Activated naive CD4-positive, alpha-beta T cell treated with anti-CD3 and anti-CD28 coated beads, Interleukin-2, amount 50 U/mL, for 24 hours (primary cell): ENCODE measurements at regions not wholly inside any gene's neighbourhood (a gene's known extent, or its start where the extent isn't known, plus 50 kb on each side); places are given as distances from the start of the nearest gene placed in this dataset.
"Not testable (repeated sequence)": the region's sequence is repeated elsewhere in the genome, so short reads cannot be mapped to it uniquely, and the experiment has no call there.

ENCODE experiments used
- H3K27ac Mint-ChIP-seq: one replicate; pipeline ENCODE4 v1.8.0; 2021; ENCODE audit warnings: mild to moderate bottlenecking, mixed read lengths
- H3K27me3 Mint-ChIP-seq: one replicate; pipeline ENCODE4 v1.8.0; 2021; ENCODE audit warnings: mixed read lengths
- H3K36me3 Mint-ChIP-seq: one replicate; pipeline ENCODE4 v1.8.0; 2021; ENCODE audit warnings: mixed read lengths
- H3K4me1 Mint-ChIP-seq: one replicate; pipeline ENCODE4 v1.8.0; 2021; ENCODE audit warnings: mixed read lengths
- H3K4me3 Mint-ChIP-seq: one replicate; pipeline ENCODE4 v1.8.0; 2021; ENCODE audit warnings: mild to moderate bottlenecking, mixed read lengths
- H3K9me3 Mint-ChIP-seq: one replicate; pipeline ENCODE4 v1.8.0; 2021; ENCODE audit warnings: mixed read lengths

GRCh38 chr17:52495646-52496045 lies 337.1 kb upstream of the CA10 start:
- no peak overlapping the region for H3K4me3 Mint-ChIP-seq
- no peaks in the 10 kb centered on the region for H3K36me3 Mint-ChIP-seq
- H3K27me3 Mint-ChIP-seq = no peaks in the 10 kb centered on the region
- no peak overlapping the region for H3K27ac Mint-ChIP-seq
- no peaks in the 10 kb centered on the region for H3K4me1 Mint-ChIP-seq
- no peaks in the 10 kb centered on the region for H3K9me3 Mint-ChIP-seq

- Mint-ChIP-seq H3K9me3 (peaks cover 6% of the 10 kb centered on the region), H3K36me3 (no peaks in the 10 kb centered on the region), H3K27me3 (peaks cover 1% of the 10 kb centered on the region), H3K4me3 (no peak overlapping the region), H3K4me1 (no peaks in the 10 kb centered on the region), H3K27ac (no peak overlapping the region)
These were observed 323.8 kb upstream of the CA10 start for GRCh38 chr17:52482271-52482670.

GRCh38 chr17:52477824-52478699 lies 319.5 kb upstream of the CA10 start:
- Mint-ChIP-seq H3K27me3 (no peaks in the 10 kb centered on the region), H3K9me3 (no peaks in the 10 kb centered on the region), H3K4me3 (no peak overlapping the region), H3K4me1 (no peaks in the 10 kb centered on the region), H3K27ac (no peak overlapping the region), H3K36me3 (no peaks in the 10 kb centered on the region)

GRCh38 chr17:52476638-52477313 lies 318.3 kb upstream of the CA10 start:
- no peaks in the 10 kb centered on the region for H3K36me3 Mint-ChIP-seq
- H3K4me3 Mint-ChIP-seq = no peak overlapping the region
- H3K27ac Mint-ChIP-seq = peak overlapping the region; percentile 63
- no peaks in the 10 kb centered on the region for H3K4me1 Mint-ChIP-seq
- no peaks in the 10 kb centered on the region for H3K9me3 Mint-ChIP-seq
- H3K27me3 Mint-ChIP-seq = no peaks in the 10 kb centered on the region

GRCh38 chr17:52470553-52470952 lies 312.0 kb upstream of the CA10 start:
- Mint-ChIP-seq H3K27ac (no peak overlapping the region), H3K36me3 (no peaks in the 10 kb centered on the region), H3K4me1 (no peaks in the 10 kb centered on the region), H3K27me3 (no peaks in the 10 kb centered on the region), H3K4me3 (no peak overlapping the region), H3K9me3 (peaks cover 5% of the 10 kb centered on the region)

- Mint-ChIP-seq H3K27ac (no peak overlapping the region), H3K4me3 (no peak overlapping the region), H3K4me1 (no peaks in the 10 kb centered on the region), H3K9me3 (peaks cover 22% of the 10 kb centered on the region), H3K36me3 (no peaks in the 10 kb centered on the region), H3K27me3 (no peaks in the 10 kb centered on the region)
These were observed 306.9 kb upstream of the CA10 start for GRCh38 chr17:52465407-52465806.

- H3K36me3 Mint-ChIP-seq = no peaks in the 10 kb centered on the region
- H3K27ac Mint-ChIP-seq = no peak overlapping the region
- H3K27me3 Mint-ChIP-seq = peaks cover 2% of the 10 kb centered on the region
These were observed 292.9 kb upstream of the CA10 start for GRCh38 chr17:52451294-52451861.

GRCh38 chr17:52442350-52442749 lies 283.8 kb upstream of the CA10 start:
- Mint-ChIP-seq H3K9me3 (peaks cover 10% of the 10 kb centered on the region), H3K4me3 (no peak overlapping the region), H3K27ac (no peak overlapping the region), H3K27me3 (peaks cover 2% of the 10 kb centered on the region), H3K4me1 (no peaks in the 10 kb centered on the region), H3K36me3 (no peaks in the 10 kb centered on the region)

More at GRCh38 chr17:52451294-52451861, 292.9 kb upstream of the CA10 start:
- Mint-ChIP-seq H3K9me3 (peaks cover 9% of the 10 kb centered on the region), H3K4me3 (no peak overlapping the region), H3K4me1 (no peaks in the 10 kb centered on the region)

GRCh38 chr17:52420555-52421078 lies 262.1 kb upstream of the CA10 start:
- H3K4me1 Mint-ChIP-seq = no peaks in the 10 kb centered on the region
- no peak overlapping the region for H3K27ac Mint-ChIP-seq
- H3K36me3 Mint-ChIP-seq = no peaks in the 10 kb centered on the region
- H3K27me3 Mint-ChIP-seq = no peaks in the 10 kb centered on the region
- no peak overlapping the region for H3K4me3 Mint-ChIP-seq
- peaks cover 4% of the 10 kb centered on the region for H3K9me3 Mint-ChIP-seq

- H3K36me3 Mint-ChIP-seq = no peaks in the 10 kb centered on the region
These were observed 260.7 kb upstream of the CA10 start for GRCh38 chr17:52419229-52419641.

GRCh38 chr17:52410781-52411180 lies 252.3 kb upstream of the CA10 start:
- H3K4me3 Mint-ChIP-seq = no peak overlapping the region
- H3K4me1 Mint-ChIP-seq = no peaks in the 10 kb centered on the region
- H3K36me3 Mint-ChIP-seq = no peaks in the 10 kb centered on the region
- H3K27ac Mint-ChIP-seq = no peak overlapping the region
- H3K9me3 Mint-ChIP-seq = no peaks in the 10 kb centered on the region
- no peaks in the 10 kb centered on the region for H3K27me3 Mint-ChIP-seq

More at GRCh38 chr17:52419229-52419641, 260.7 kb upstream of the CA10 start:
- Mint-ChIP-seq H3K4me3 (no peak overlapping the region), H3K4me1 (no peaks in the 10 kb centered on the region), H3K27ac (no peak overlapping the region), H3K9me3 (no peaks in the 10 kb centered on the region), H3K27me3 (no peaks in the 10 kb centered on the region)

- H3K4me3 Mint-ChIP-seq, H3K36me3 Mint-ChIP-seq, H3K27ac Mint-ChIP-seq, H3K9me3 Mint-ChIP-seq, H3K27me3 Mint-ChIP-seq, H3K4me1 Mint-ChIP-seq: not testable (repeated sequence)
These were observed 250.7 kb upstream of the CA10 start for GRCh38 chr17:52409222-52409621.

GRCh38 chr17:52395308-52395707 lies 236.8 kb upstream of the CA10 start:
- peaks cover 6% of the 10 kb centered on the region for H3K9me3 Mint-ChIP-seq
- no peak overlapping the region for H3K27ac Mint-ChIP-seq
- peaks cover 2% of the 10 kb centered on the region for H3K27me3 Mint-ChIP-seq
- no peak overlapping the region for H3K4me3 Mint-ChIP-seq
- H3K4me1 Mint-ChIP-seq = no peaks in the 10 kb centered on the region
- no peaks in the 10 kb centered on the region for H3K36me3 Mint-ChIP-seq

- Mint-ChIP-seq H3K4me1 (no peaks in the 10 kb centered on the region), H3K36me3 (no peaks in the 10 kb centered on the region), H3K4me3 (no peak overlapping the region), H3K27ac (no peak overlapping the region), H3K9me3 (no peaks in the 10 kb centered on the region), H3K27me3 (no peaks in the 10 kb centered on the region)
These were observed 231.9 kb upstream of the CA10 start for GRCh38 chr17:52390422-52390821.

- no peak overlapping the region for H3K27ac Mint-ChIP-seq
- no peaks in the 10 kb centered on the region for H3K4me1 Mint-ChIP-seq
- H3K36me3 Mint-ChIP-seq = no peaks in the 10 kb centered on the region
- no peak overlapping the region for H3K4me3 Mint-ChIP-seq
- H3K9me3 Mint-ChIP-seq = no peaks in the 10 kb centered on the region
- no peaks in the 10 kb centered on the region for H3K27me3 Mint-ChIP-seq
These were observed 231.1 kb upstream of the CA10 start for GRCh38 chr17:52389632-52390031.

GRCh38 chr17:52388941-52389340 lies 230.4 kb upstream of the CA10 start:
- no peak overlapping the region for H3K27ac Mint-ChIP-seq
- no peaks in the 10 kb centered on the region for H3K4me1 Mint-ChIP-seq
- no peak overlapping the region for H3K4me3 Mint-ChIP-seq
- no peaks in the 10 kb centered on the region for H3K36me3 Mint-ChIP-seq
- H3K27me3 Mint-ChIP-seq = no peaks in the 10 kb centered on the region
- H3K9me3 Mint-ChIP-seq = no peaks in the 10 kb centered on the region
